ENCODE measurements at regions not wholly inside any gene's neighbourhood (a gene's known extent, or its start where the extent isn't known, plus 50 kb on each side); places are given as distances from the start of the nearest gene placed in this dataset.
A peak's percentile ranks its signal among the peaks of the same experiment; 100 is the strongest.

GRCh38 chr12:91912178-91912577 is 233.5 kb downstream of the BTG1 start:
- no peak for DNase-seq
- no peak for ATAC-seq
- intact Hi-C loops (cut with DNase I): no loop called here

GRCh38 chr12:91910871-91911388 is 234.7 kb downstream of the BTG1 start:
- ATAC-seq (no peak), DNase-seq (no peak)
- intact Hi-C loops (cut with DNase I): no loop called here

- no peak for ATAC-seq
- intact Hi-C loops (cut with DNase I): no loop called here
- DNase-seq: no peak
Observed at GRCh38 chr12:91902860-91903683, 242.6 kb downstream of the BTG1 start.

- no peak for DNase-seq
- intact Hi-C loops (cut with DNase I): no loop called here
- ATAC-seq: no peak
Observed at GRCh38 chr12:91901381-91902074, 244.1 kb downstream of the BTG1 start.

GRCh38 chr12:91900971-91901370 is 244.7 kb downstream of the BTG1 start:
- DNase-seq (no peak), ATAC-seq (no peak)
- intact Hi-C loops (cut with DNase I): no loop called here

- ATAC-seq: no peak
- DNase-seq: no peak
- intact Hi-C loops (cut with DNase I): no loop called here
Observed at GRCh38 chr12:91899056-91899455, 246.6 kb downstream of the BTG1 start.

- intact Hi-C loops (cut with DNase I): no loop called here
- no peak for DNase-seq
- peak in 1 of 2 donors; percentile 38 for ATAC-seq
Observed at GRCh38 chr12:91897025-91897515, 248.6 kb downstream of the BTG1 start.

GRCh38 chr12:91896286-91897024 is 249.2 kb downstream of the BTG1 start:
- DNase-seq: peak; percentile 37
- ATAC-seq: peak; percentile 66 to 83
- intact Hi-C loops (cut with DNase I): no loop called here

- ATAC-seq (no peak), DNase-seq (no peak)
- intact Hi-C loops (cut with DNase I): no loop called here
Observed at GRCh38 chr12:91894911-91895310, 250.7 kb downstream of the BTG1 start.

- ATAC-seq (peak in 1 of 2 donors; percentile 27), DNase-seq (no peak)
- intact Hi-C loops (cut with DNase I): no loop called here
Observed at GRCh38 chr12:91893476-91893875, 252.2 kb downstream of the BTG1 start.

GRCh38 chr12:91892081-91892855 is 253.4 kb downstream of the BTG1 start:
- DNase-seq (no peak), ATAC-seq (peak; percentile 62 to 75)
- intact Hi-C loops (cut with DNase I): no loop called here

- intact Hi-C loops (cut with DNase I): no loop called here
- DNase-seq (no peak), ATAC-seq (no peak)
Observed at GRCh38 chr12:91890742-91891141, 254.9 kb downstream of the BTG1 start.

- intact Hi-C loops (cut with DNase I): no loop called here
- no peak for DNase-seq
Observed at GRCh38 chr12:91889910-91890309, 255.7 kb downstream of the BTG1 start.

GRCh38 chr12:91889059-91889458 is 256.6 kb downstream of the BTG1 start:
- ATAC-seq: no peak
- intact Hi-C loops (cut with DNase I): no loop called here
- DNase-seq: no peak

More at GRCh38 chr12:91889910-91890309, 255.7 kb downstream of the BTG1 start:
- no peak for ATAC-seq

GRCh38 chr12:91887957-91888356 is 257.7 kb downstream of the BTG1 start:
- intact Hi-C loops (cut with DNase I): no loop called here
- DNase-seq (no peak), ATAC-seq (no peak)

GRCh38 chr12:91885851-91886731 is 259.6 kb downstream of the BTG1 start:
- no peak for ATAC-seq
- intact Hi-C loops (cut with DNase I): no loop called here
- DNase-seq: no peak

GRCh38 chr12:91884230-91884629 is 261.4 kb downstream of the BTG1 start:
- ATAC-seq: no peak
- intact Hi-C loops (cut with DNase I): no loop called here
- no peak for DNase-seq

- intact Hi-C loops (cut with DNase I): no loop called here
- ATAC-seq (no peak), DNase-seq (no peak)
Observed at GRCh38 chr12:91883811-91884210, 261.8 kb downstream of the BTG1 start.
